ENCODE measurements at regions not wholly inside any gene's neighbourhood (a gene's known extent, or its start where the extent isn't known, plus 50 kb on each side); places are given as distances from the start of the nearest gene placed in this dataset.

- Mint-ChIP-seq H3K36me3 (ENCODE audit: low read depth) (no peaks in the 10 kb centered on the region), H3K27me3 (peaks cover 2% of the 10 kb centered on the region), H3K27ac (no peak overlapping the region), H3K9me3 (ENCODE audit: low read depth) (no peaks in the 10 kb centered on the region), H3K4me3 (no peak overlapping the region), H3K4me1 (no peaks in the 10 kb centered on the region)
- ChIA-PET POLR2A (no interaction called here), CTCF (no interaction called here)
- intact Hi-C loops (cut with DNase I, micrococcal nuclease): no loop called here
- no peak for DNase-seq
- no peak for ATAC-seq
Observed at GRCh38 chr12:19044430-19044829, 85.1 kb upstream of the PLEKHA5 start.

GRCh38 chr12:19044891-19045290, 84.6 kb upstream of the PLEKHA5 start:
- no peak overlapping the region for H3K4me3 Mint-ChIP-seq
- CTCF ChIA-PET: no interaction called here
- H3K36me3 Mint-ChIP-seq (ENCODE audit: low read depth): no peaks in the 10 kb centered on the region
- H3K9me3 Mint-ChIP-seq (ENCODE audit: low read depth): no peaks in the 10 kb centered on the region
- ATAC-seq (no peak), DNase-seq (no peak)
- H3K27ac Mint-ChIP-seq: no peak overlapping the region
- POLR2A ChIA-PET: no interaction called here
- no peaks in the 10 kb centered on the region for H3K4me1 Mint-ChIP-seq
- intact Hi-C loops (cut with DNase I, micrococcal nuclease): no loop called here
- peaks cover 2% of the 10 kb centered on the region for H3K27me3 Mint-ChIP-seq

GRCh38 chr12:19045426-19045825, 84.1 kb upstream of the PLEKHA5 start:
- ChIA-PET CTCF (no interaction called here), POLR2A (no interaction called here)
- Mint-ChIP-seq H3K4me1 (no peaks in the 10 kb centered on the region), H3K9me3 (ENCODE audit: low read depth) (no peaks in the 10 kb centered on the region), H3K27me3 (peaks cover 2% of the 10 kb centered on the region), H3K4me3 (no peak overlapping the region), H3K27ac (no peak overlapping the region), H3K36me3 (ENCODE audit: low read depth) (no peaks in the 10 kb centered on the region)
- DNase-seq (no peak), ATAC-seq (no peak)
- intact Hi-C loops (cut with DNase I, micrococcal nuclease): no loop called here

- no peak overlapping the region for H3K27ac Mint-ChIP-seq
- H3K4me3 Mint-ChIP-seq: no peak overlapping the region
- no peaks in the 10 kb centered on the region for H3K9me3 Mint-ChIP-seq (ENCODE audit: low read depth)
- POLR2A ChIA-PET: no interaction called here
- DNase-seq (peak; percentile 9), ATAC-seq (no peak)
- CTCF ChIA-PET: no interaction called here
- intact Hi-C loops (cut with DNase I, micrococcal nuclease): no loop called here
- peaks cover 6% of the 10 kb centered on the region for H3K27me3 Mint-ChIP-seq
- H3K36me3 Mint-ChIP-seq (ENCODE audit: low read depth): no peaks in the 10 kb centered on the region
- no peaks in the 10 kb centered on the region for H3K4me1 Mint-ChIP-seq
Observed at GRCh38 chr12:19048943-19049342, 80.6 kb upstream of the PLEKHA5 start.

GRCh38 chr12:19052689-19053088, 76.8 kb upstream of the PLEKHA5 start:
- ChIA-PET CTCF (interaction anchor here (1.1 kb wide), 1 partner anchor 10 kb away, joined by 3 read pairs; no protein-coding TSS in a partner anchor), POLR2A (no interaction called here)
- Mint-ChIP-seq H3K27me3 (peaks cover 10% of the 10 kb centered on the region), H3K27ac (no peak overlapping the region), H3K9me3 (ENCODE audit: low read depth) (no peaks in the 10 kb centered on the region), H3K36me3 (ENCODE audit: low read depth) (no peaks in the 10 kb centered on the region), H3K4me1 (no peaks in the 10 kb centered on the region), H3K4me3 (no peak overlapping the region)
- intact Hi-C loops (cut with DNase I, micrococcal nuclease): no loop called here
- ATAC-seq (no peak), DNase-seq (no peak)

GRCh38 chr12:19053218-19053617, 76.3 kb upstream of the PLEKHA5 start:
- peaks cover 10% of the 10 kb centered on the region for H3K27me3 Mint-ChIP-seq
- DNase-seq: no peak
- no peak overlapping the region for H3K4me3 Mint-ChIP-seq
- H3K36me3 Mint-ChIP-seq (ENCODE audit: low read depth): no peaks in the 10 kb centered on the region
- ATAC-seq: no peak
- no peaks in the 10 kb centered on the region for H3K9me3 Mint-ChIP-seq (ENCODE audit: low read depth)
- intact Hi-C loops (cut with DNase I, micrococcal nuclease): no loop called here
- ChIA-PET POLR2A (no interaction called here), CTCF (interaction anchor here (1.1 kb wide), 1 partner anchor 10 kb away, joined by 3 read pairs; no protein-coding TSS in a partner anchor)
- H3K27ac Mint-ChIP-seq: no peak overlapping the region
- H3K4me1 Mint-ChIP-seq: no peaks in the 10 kb centered on the region

GRCh38 chr12:19054035-19054434, 75.5 kb upstream of the PLEKHA5 start:
- H3K27ac Mint-ChIP-seq: no peak overlapping the region
- ATAC-seq (no peak), DNase-seq (no peak)
- ChIA-PET POLR2A (no interaction called here), CTCF (no interaction called here)
- H3K4me1 Mint-ChIP-seq: no peaks in the 10 kb centered on the region
- no peak overlapping the region for H3K4me3 Mint-ChIP-seq
- no peaks in the 10 kb centered on the region for H3K36me3 Mint-ChIP-seq (ENCODE audit: low read depth)
- peaks cover 10% of the 10 kb centered on the region for H3K27me3 Mint-ChIP-seq
- intact Hi-C loops (cut with DNase I, micrococcal nuclease): no loop called here
- H3K9me3 Mint-ChIP-seq (ENCODE audit: low read depth): no peaks in the 10 kb centered on the region

- no peaks in the 10 kb centered on the region for H3K36me3 Mint-ChIP-seq (ENCODE audit: low read depth)
- intact Hi-C loops (cut with DNase I, micrococcal nuclease): no loop called here
- ChIA-PET CTCF (interaction anchor here (0.7 kb wide), 1 partner anchor 97 kb away, joined by 3 read pairs; no protein-coding TSS in a partner anchor), POLR2A (no interaction called here)
- ATAC-seq: no peak
- no peaks in the 10 kb centered on the region for H3K4me1 Mint-ChIP-seq
- no peaks in the 10 kb centered on the region for H3K9me3 Mint-ChIP-seq (ENCODE audit: low read depth)
- DNase-seq: no peak
- H3K4me3 Mint-ChIP-seq: no peak overlapping the region
- no peak overlapping the region for H3K27ac Mint-ChIP-seq
- H3K27me3 Mint-ChIP-seq: peaks cover 10% of the 10 kb centered on the region
Observed at GRCh38 chr12:19055589-19055988, 73.9 kb upstream of the PLEKHA5 start.

GRCh38 chr12:19058235-19059021, 71.1 kb upstream of the PLEKHA5 start:
- H3K36me3 Mint-ChIP-seq (ENCODE audit: low read depth): no peaks in the 10 kb centered on the region
- no peak overlapping the region for H3K4me3 Mint-ChIP-seq
- H3K27ac Mint-ChIP-seq: no peak overlapping the region
- H3K4me1 Mint-ChIP-seq: no peaks in the 10 kb centered on the region
- H3K27me3 Mint-ChIP-seq: peaks cover 4% of the 10 kb centered on the region
- no peak for ATAC-seq
- POLR2A ChIA-PET: no interaction called here
- DNase-seq: no peak
- CTCF ChIA-PET: interaction anchor here (0.6 kb wide), 1 partner anchor 243 kb away, joined by 3 read pairs; no protein-coding TSS in a partner anchor
- intact Hi-C loops (cut with DNase I, micrococcal nuclease): no loop called here
- H3K9me3 Mint-ChIP-seq (ENCODE audit: low read depth): no peaks in the 10 kb centered on the region

GRCh38 chr12:19064713-19065112, 64.8 kb upstream of the PLEKHA5 start:
- ATAC-seq: no peak
- ChIA-PET POLR2A (no interaction called here), CTCF (interaction anchor here (1.1 kb wide), 2 partner anchors 10 to 122 kb away, joined by 3 read pairs; no protein-coding TSS in a partner anchor)
- Mint-ChIP-seq H3K4me1 (no peaks in the 10 kb centered on the region), H3K36me3 (ENCODE audit: low read depth) (no peaks in the 10 kb centered on the region), H3K4me3 (no peak overlapping the region), H3K27me3 (no peaks in the 10 kb centered on the region), H3K27ac (no peak overlapping the region), H3K9me3 (ENCODE audit: low read depth) (no peaks in the 10 kb centered on the region)
- intact Hi-C loops (cut with DNase I, micrococcal nuclease): no loop called here
- DNase-seq: no peak

GRCh38 chr12:19065223-19065622, 64.3 kb upstream of the PLEKHA5 start:
- DNase-seq (no peak), ATAC-seq (no peak)
- ChIA-PET CTCF (interaction anchor here (1.1 kb wide), 2 partner anchors 10 to 121 kb away, joined by 3 read pairs; no protein-coding TSS in a partner anchor), POLR2A (no interaction called here)
- Mint-ChIP-seq H3K9me3 (ENCODE audit: low read depth) (no peaks in the 10 kb centered on the region), H3K4me1 (no peaks in the 10 kb centered on the region), H3K36me3 (ENCODE audit: low read depth) (no peaks in the 10 kb centered on the region), H3K27me3 (no peaks in the 10 kb centered on the region), H3K4me3 (no peak overlapping the region), H3K27ac (no peak overlapping the region)
- intact Hi-C loops (cut with DNase I, micrococcal nuclease): no loop called here

GRCh38 chr12:19065871-19066270, 63.7 kb upstream of the PLEKHA5 start:
- CTCF ChIA-PET: no interaction called here
- ATAC-seq (no peak), DNase-seq (no peak)
- no peak overlapping the region for H3K4me3 Mint-ChIP-seq
- H3K9me3 Mint-ChIP-seq (ENCODE audit: low read depth): no peaks in the 10 kb centered on the region
- no peak overlapping the region for H3K27ac Mint-ChIP-seq
- POLR2A ChIA-PET: no interaction called here
- H3K4me1 Mint-ChIP-seq: no peaks in the 10 kb centered on the region
- no peaks in the 10 kb centered on the region for H3K36me3 Mint-ChIP-seq (ENCODE audit: low read depth)
- intact Hi-C loops (cut with DNase I, micrococcal nuclease): no loop called here
- H3K27me3 Mint-ChIP-seq: no peaks in the 10 kb centered on the region

Data from activated CD4-positive, alpha-beta T cell treated with anti-CD3 and anti-CD28 coated beads for 36 hours (primary cell).